ENCODE measurements at regions not wholly inside any gene's neighbourhood (a gene's known extent, or its start where the extent isn't known, plus 50 kb on each side); places are given as distances from the start of the nearest gene placed in this dataset.

GRCh38 chr6:1496836-1497760, 107.7 kb downstream of the FOXF2 start:
- Histone ChIP-seq H3K4me1 (ENCODE audit: control insufficient read depth, insufficient read depth, low read length) (peaks cover 8% of the 10 kb centered on the region), H3K4me3 (ENCODE audit: insufficient read depth, low read depth, low read length) (no peak overlapping the region), H3K27ac (ENCODE audit: insufficient read depth, low read depth, low read length, poor library complexity, severe bottlenecking) (no peak overlapping the region), H3K36me3 (ENCODE audit: control insufficient read depth, insufficient read depth, low read length) (no peaks in the 10 kb centered on the region), H3K9me3 (ENCODE audit: control insufficient read depth, low read length) (no peaks in the 10 kb centered on the region), H3K27me3 (ENCODE audit: control insufficient read depth, insufficient read depth, low read length, poor library complexity, severe bottlenecking) (no peaks in the 10 kb centered on the region)
- WGBS, 2 experiments, result 78 to 80% methylated on average over 16 of the region's 16 CpGs

DNA sequence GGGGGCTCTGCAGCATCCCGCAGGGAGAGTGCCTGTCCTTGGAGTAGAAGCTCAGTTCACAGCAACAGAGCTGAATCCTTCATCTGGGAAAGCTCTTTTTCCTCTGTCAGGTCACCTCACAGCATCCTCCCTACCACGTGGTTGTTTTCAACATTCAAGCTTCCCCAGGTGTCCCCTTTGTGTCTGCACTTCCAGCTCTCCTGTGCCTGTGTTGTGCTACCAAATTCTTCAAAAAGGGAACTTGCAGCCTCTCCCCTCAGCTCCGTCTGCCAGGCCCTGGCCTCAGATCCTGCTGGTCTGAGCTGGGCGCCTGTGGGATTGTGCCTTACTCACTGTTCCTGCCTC, 108.4 kb downstream of the FOXF2 start:
- H3K27ac ChIP-seq (ENCODE audit: insufficient read depth, low read depth, low read length, poor library complexity, severe bottlenecking), result no peak overlapping the region
- no peaks in the 10 kb centered on the region for H3K36me3 ChIP-seq (ENCODE audit: control insufficient read depth, insufficient read depth, low read length)
- H3K9me3 ChIP-seq (ENCODE audit: control insufficient read depth, low read length), result no peaks in the 10 kb centered on the region
- H3K27me3 ChIP-seq (ENCODE audit: control insufficient read depth, insufficient read depth, low read length, poor library complexity, severe bottlenecking), result no peaks in the 10 kb centered on the region
- H3K4me1 ChIP-seq (ENCODE audit: control insufficient read depth, insufficient read depth, low read length), result peaks cover 8% of the 10 kb centered on the region
- no peak overlapping the region for H3K4me3 ChIP-seq (ENCODE audit: insufficient read depth, low read depth, low read length)
- 30 to 31% methylated on average over 4 of the region's 4 CpGs for WGBS, 2 experiments

GRCh38 chr6:1498491-1499113, 109.2 kb downstream of the FOXF2 start:
- H3K4me1 ChIP-seq (ENCODE audit: control insufficient read depth, insufficient read depth, low read length), result peaks cover 8% of the 10 kb centered on the region
- no peak overlapping the region for H3K27ac ChIP-seq (ENCODE audit: insufficient read depth, low read depth, low read length, poor library complexity, severe bottlenecking)
- no peaks in the 10 kb centered on the region for H3K36me3 ChIP-seq (ENCODE audit: control insufficient read depth, insufficient read depth, low read length)
- no peaks in the 10 kb centered on the region for H3K9me3 ChIP-seq (ENCODE audit: control insufficient read depth, low read length)
- WGBS, 2 experiments, result 92% methylated on average over 8 of the region's 8 CpGs
- H3K27me3 ChIP-seq (ENCODE audit: control insufficient read depth, insufficient read depth, low read length, poor library complexity, severe bottlenecking), result no peaks in the 10 kb centered on the region
- H3K4me3 ChIP-seq (ENCODE audit: insufficient read depth, low read depth, low read length), result no peak overlapping the region

GRCh38 chr6:1499777-1500176, 109.9 kb upstream of the FOXC1 start:
- no peaks in the 10 kb centered on the region for H3K27me3 ChIP-seq (ENCODE audit: control insufficient read depth, insufficient read depth, low read length, poor library complexity, severe bottlenecking)

DNA sequence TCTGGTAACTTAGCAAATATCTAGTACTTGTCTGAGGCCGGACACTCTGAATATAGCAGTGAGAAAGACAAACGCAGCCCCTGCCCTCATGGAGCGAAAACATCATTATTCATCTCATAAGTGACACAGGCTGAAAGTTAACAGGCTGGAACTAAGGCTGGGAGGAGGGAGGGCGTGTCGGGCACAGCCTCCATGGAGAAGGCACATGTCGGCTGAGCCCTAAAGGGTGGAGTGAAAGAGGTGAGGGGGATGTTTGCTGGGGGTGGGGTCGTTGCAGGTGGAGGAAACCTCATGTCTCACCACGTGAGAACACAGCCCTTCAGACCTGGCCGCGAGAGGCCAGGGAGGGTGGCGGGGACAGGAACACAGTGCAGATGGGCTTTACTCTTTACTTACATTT, 108.8 kb upstream of the FOXC1 start:
- H3K4me1 ChIP-seq (ENCODE audit: control insufficient read depth, insufficient read depth, low read length), result peaks cover 8% of the 10 kb centered on the region
- no peaks in the 10 kb centered on the region for H3K36me3 ChIP-seq (ENCODE audit: control insufficient read depth, insufficient read depth, low read length)
- no peak overlapping the region for H3K4me3 ChIP-seq (ENCODE audit: insufficient read depth, low read depth, low read length)
- no peaks in the 10 kb centered on the region for H3K9me3 ChIP-seq (ENCODE audit: control insufficient read depth, low read length)
- H3K27ac ChIP-seq (ENCODE audit: insufficient read depth, low read depth, low read length, poor library complexity, severe bottlenecking), result no peak overlapping the region
- no peaks in the 10 kb centered on the region for H3K27me3 ChIP-seq (ENCODE audit: control insufficient read depth, insufficient read depth, low read length, poor library complexity, severe bottlenecking)
- WGBS, 2 experiments, result 88 to 90% methylated on average over 11 of the region's 11 CpGs

More at GRCh38 chr6:1499777-1500176, 109.9 kb upstream of the FOXC1 start:
- Histone ChIP-seq H3K4me3 (ENCODE audit: insufficient read depth, low read depth, low read length) (no peak overlapping the region), H3K4me1 (ENCODE audit: control insufficient read depth, insufficient read depth, low read length) (peaks cover 8% of the 10 kb centered on the region), H3K27ac (ENCODE audit: insufficient read depth, low read depth, low read length, poor library complexity, severe bottlenecking) (no peak overlapping the region), H3K36me3 (ENCODE audit: control insufficient read depth, insufficient read depth, low read length) (no peaks in the 10 kb centered on the region), H3K9me3 (ENCODE audit: control insufficient read depth, low read length) (no peaks in the 10 kb centered on the region)
- WGBS, 2 experiments, result 95 to 97% methylated on average over 8 of the region's 8 CpGs

- Histone ChIP-seq H3K27ac (ENCODE audit: insufficient read depth, low read depth, low read length, poor library complexity, severe bottlenecking) (no peak overlapping the region), H3K4me3 (ENCODE audit: insufficient read depth, low read depth, low read length) (no peak overlapping the region), H3K36me3 (ENCODE audit: control insufficient read depth, insufficient read depth, low read length) (no peaks in the 10 kb centered on the region), H3K4me1 (ENCODE audit: control insufficient read depth, insufficient read depth, low read length) (peaks cover 8% of the 10 kb centered on the region), H3K27me3 (ENCODE audit: control insufficient read depth, insufficient read depth, low read length, poor library complexity, severe bottlenecking) (no peaks in the 10 kb centered on the region), H3K9me3 (ENCODE audit: control insufficient read depth, low read length) (no peaks in the 10 kb centered on the region)
- 91% methylated on average over 7 of the region's 7 CpGs for WGBS, 2 experiments
Measured at GRCh38 chr6:1502041-1502440, 107.7 kb upstream of the FOXC1 start.

DNA sequence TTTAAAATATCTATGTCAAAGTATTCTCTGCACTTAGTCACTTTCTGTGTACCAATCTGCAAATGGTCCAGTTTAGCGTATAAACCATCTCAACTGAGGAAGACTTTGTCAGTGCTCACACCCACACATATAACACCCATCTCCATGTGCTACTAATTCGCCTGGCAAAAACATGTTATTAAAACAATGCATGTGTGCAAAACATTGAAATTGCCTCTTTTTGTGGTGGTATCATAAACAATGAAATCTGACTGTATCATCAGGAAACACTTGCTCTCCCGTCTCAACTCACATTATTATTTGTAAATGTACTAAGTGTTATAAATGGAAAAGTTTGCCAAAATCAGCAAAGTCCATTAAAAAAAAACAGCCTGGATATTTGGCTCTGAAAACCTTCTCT, 105.9 kb upstream of the FOXC1 start:
- Histone ChIP-seq H3K4me3 (ENCODE audit: insufficient read depth, low read depth, low read length) (no peak overlapping the region), H3K4me1 (ENCODE audit: control insufficient read depth, insufficient read depth, low read length) (no peaks in the 10 kb centered on the region), H3K36me3 (ENCODE audit: control insufficient read depth, insufficient read depth, low read length) (no peaks in the 10 kb centered on the region), H3K27ac (ENCODE audit: insufficient read depth, low read depth, low read length, poor library complexity, severe bottlenecking) (no peak overlapping the region), H3K27me3 (ENCODE audit: control insufficient read depth, insufficient read depth, low read length, poor library complexity, severe bottlenecking) (no peaks in the 10 kb centered on the region), H3K9me3 (ENCODE audit: control insufficient read depth, low read length) (no peaks in the 10 kb centered on the region)
- 74 to 75% methylated on average over 2 of the region's 3 CpGs for WGBS, 2 experiments

GRCh38 chr6:1504465-1504864, 105.2 kb upstream of the FOXC1 start:
- 78 to 81% methylated on average over 10 of the region's 10 CpGs for WGBS, 2 experiments
- H3K4me1 ChIP-seq (ENCODE audit: control insufficient read depth, insufficient read depth, low read length), result no peaks in the 10 kb centered on the region
- H3K4me3 ChIP-seq (ENCODE audit: insufficient read depth, low read depth, low read length), result no peak overlapping the region
- H3K36me3 ChIP-seq (ENCODE audit: control insufficient read depth, insufficient read depth, low read length), result no peaks in the 10 kb centered on the region
- no peak overlapping the region for H3K27ac ChIP-seq (ENCODE audit: insufficient read depth, low read depth, low read length, poor library complexity, severe bottlenecking)
- no peaks in the 10 kb centered on the region for H3K27me3 ChIP-seq (ENCODE audit: control insufficient read depth, insufficient read depth, low read length, poor library complexity, severe bottlenecking)
- H3K9me3 ChIP-seq (ENCODE audit: control insufficient read depth, low read length), result no peaks in the 10 kb centered on the region

- Histone ChIP-seq H3K9me3 (ENCODE audit: control insufficient read depth, low read length) (no peaks in the 10 kb centered on the region), H3K27ac (ENCODE audit: insufficient read depth, low read depth, low read length, poor library complexity, severe bottlenecking) (no peak overlapping the region), H3K4me1 (ENCODE audit: control insufficient read depth, insufficient read depth, low read length) (no peaks in the 10 kb centered on the region), H3K27me3 (ENCODE audit: control insufficient read depth, insufficient read depth, low read length, poor library complexity, severe bottlenecking) (no peaks in the 10 kb centered on the region), H3K4me3 (ENCODE audit: insufficient read depth, low read depth, low read length) (no peak overlapping the region), H3K36me3 (ENCODE audit: control insufficient read depth, insufficient read depth, low read length) (no peaks in the 10 kb centered on the region)
- WGBS, 2 experiments, result 94 to 95% methylated on average over 5 of the region's 6 CpGs
Measured at GRCh38 chr6:1507251-1507650, 102.5 kb upstream of the FOXC1 start.

DNA sequence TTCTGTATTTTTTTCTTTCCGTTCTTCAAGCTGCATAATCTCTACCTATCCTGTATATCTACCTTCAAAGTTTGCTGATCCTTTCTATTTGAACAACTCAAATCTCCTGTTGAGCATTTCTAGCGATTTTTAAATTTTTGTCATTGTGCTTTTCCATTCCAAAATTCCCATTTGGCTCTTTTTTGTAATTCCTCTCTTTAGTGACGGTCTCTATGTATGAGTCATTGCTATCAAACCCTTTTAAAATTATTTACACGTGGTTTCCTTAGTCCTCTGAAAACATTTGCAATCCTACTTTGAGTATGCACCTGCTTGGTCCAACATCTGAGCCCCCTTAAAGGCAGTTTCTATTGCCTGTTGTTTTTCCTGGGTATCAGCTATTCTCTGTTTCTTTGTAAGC, 100.5 kb upstream of the FOXC1 start:
- no peaks in the 10 kb centered on the region for H3K36me3 ChIP-seq (ENCODE audit: control insufficient read depth, insufficient read depth, low read length)
- H3K4me1 ChIP-seq (ENCODE audit: control insufficient read depth, insufficient read depth, low read length), result peaks cover 8% of the 10 kb centered on the region
- H3K27me3 ChIP-seq (ENCODE audit: control insufficient read depth, insufficient read depth, low read length, poor library complexity, severe bottlenecking), result no peaks in the 10 kb centered on the region
- no peaks in the 10 kb centered on the region for H3K9me3 ChIP-seq (ENCODE audit: control insufficient read depth, low read length)
- no peak overlapping the region for H3K4me3 ChIP-seq (ENCODE audit: insufficient read depth, low read depth, low read length)
- no peak overlapping the region for H3K27ac ChIP-seq (ENCODE audit: insufficient read depth, low read depth, low read length, poor library complexity, severe bottlenecking)
- 88 to 93% methylated on average over 4 of the region's 4 CpGs for WGBS, 2 experiments

Measured in ectodermal cell (in vitro differentiated cells).